T-helper 2 cell (primary cell): ENCODE measurements at regions not wholly inside any gene's neighbourhood (a gene's known extent, or its start where the extent isn't known, plus 50 kb on each side); places are given as distances from the start of the nearest gene placed in this dataset.
"Not testable (repeated sequence)": the region's sequence is repeated elsewhere in the genome, so short reads cannot be mapped to it uniquely, and the experiment has no call there.

Source experiments
- DNase-seq, 5 experiments: peaks; one replicate each; pipeline versions ENCODE4 v3.0.0 to v3.0.0-alpha.2; 2012 to 2022

- DNase-seq = no peak
Measured at GRCh38 chr12:119931402-119931801, 54.3 kb upstream of the CIT start.

- no peak for DNase-seq
Measured at GRCh38 chr12:119932921-119933320, 55.8 kb upstream of the CIT start.

GRCh38 chr12:119934780-119935179 lies 54.3 kb upstream of the BICDL1 start:
- DNase-seq = not testable (repeated sequence)

GRCh38 chr12:119936705-119937311 lies 52.2 kb upstream of the BICDL1 start:
- DNase-seq = no peak

- peak; percentile 14 to 56 (median 49) for DNase-seq
Measured at GRCh38 chr12:119938049-119938667, 50.9 kb upstream of the BICDL1 start.
